HG02763 (cell line): ENCODE measurements at regions not wholly inside any gene's neighbourhood (a gene's known extent, or its start where the extent isn't known, plus 50 kb on each side); places are given as distances from the start of the nearest gene placed in this dataset.
"Not testable (repeated sequence)": the region's sequence is repeated elsewhere in the genome, so short reads cannot be mapped to it uniquely, and the experiment has no call there.

Experiments
- ATAC-seq: cut with Tn5 transposase; IDR thresholded peaks from one replicate; pipeline ENCODE4 v1.9.1; 2021; ENCODE audit warnings: mild to moderate bottlenecking, moderate library complexity; ENCODE audit not compliant: unreplicated experiment

DNA sequence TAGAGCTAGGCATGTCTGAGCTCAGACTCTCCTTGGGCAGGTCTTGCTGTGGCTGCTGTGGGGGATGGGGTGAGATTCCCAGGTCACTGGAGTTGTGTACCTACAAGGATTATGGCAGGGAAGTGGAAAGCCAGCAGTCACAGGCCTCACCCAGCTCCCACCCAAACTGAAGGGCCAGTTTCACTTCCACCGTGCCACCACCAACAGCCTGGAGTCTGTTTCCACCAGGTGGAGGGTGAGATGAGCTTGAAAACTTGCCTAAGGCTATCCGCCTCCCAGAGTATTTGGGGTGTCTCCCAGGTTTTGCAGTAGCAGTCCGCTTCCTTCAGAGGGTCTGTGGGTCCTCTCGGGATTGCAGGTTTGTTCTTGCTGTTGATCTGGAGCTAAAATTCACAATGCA is 327.7 kb downstream of the PTPRC start:
- no peak for ATAC-seq

DNA sequence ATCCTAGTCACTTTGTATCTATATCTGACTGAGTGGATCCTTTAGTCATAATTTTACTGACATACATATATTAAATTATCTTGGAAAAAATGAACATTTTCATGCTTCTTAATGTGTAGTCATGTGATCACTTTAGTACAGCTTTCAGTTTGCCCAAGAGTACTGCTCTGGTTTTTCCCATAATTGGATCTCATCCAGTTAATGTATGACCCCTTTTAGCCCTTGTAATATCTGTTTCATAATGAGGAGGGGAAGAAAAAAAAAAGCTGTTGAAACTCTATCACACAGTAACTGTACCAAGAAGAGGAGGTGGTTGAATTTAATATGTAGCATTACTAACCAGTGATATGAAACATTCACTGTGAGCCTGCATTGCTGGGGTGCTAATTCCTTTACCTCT is 328.7 kb downstream of the PTPRC start:
- ATAC-seq = no peak

DNA sequence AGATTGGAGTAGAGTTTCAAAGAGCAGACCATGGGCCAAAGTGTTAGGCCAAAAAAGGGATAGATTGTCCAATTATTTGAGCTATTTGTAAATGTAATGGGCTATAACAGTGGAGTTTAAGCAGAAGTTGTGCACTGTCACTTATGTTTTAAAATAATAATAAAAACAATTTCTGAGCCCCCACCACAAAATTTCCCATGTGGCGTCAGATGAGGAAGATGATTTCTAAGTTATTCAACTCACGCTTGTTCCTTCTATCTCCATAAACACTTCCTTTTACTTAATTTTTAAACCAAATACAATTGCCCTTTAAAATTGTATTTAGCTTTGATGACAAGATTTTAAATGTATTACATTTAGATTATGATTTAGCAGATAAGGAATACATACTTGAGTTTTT is 330.0 kb downstream of the PTPRC start:
- ATAC-seq = no peak

DNA sequence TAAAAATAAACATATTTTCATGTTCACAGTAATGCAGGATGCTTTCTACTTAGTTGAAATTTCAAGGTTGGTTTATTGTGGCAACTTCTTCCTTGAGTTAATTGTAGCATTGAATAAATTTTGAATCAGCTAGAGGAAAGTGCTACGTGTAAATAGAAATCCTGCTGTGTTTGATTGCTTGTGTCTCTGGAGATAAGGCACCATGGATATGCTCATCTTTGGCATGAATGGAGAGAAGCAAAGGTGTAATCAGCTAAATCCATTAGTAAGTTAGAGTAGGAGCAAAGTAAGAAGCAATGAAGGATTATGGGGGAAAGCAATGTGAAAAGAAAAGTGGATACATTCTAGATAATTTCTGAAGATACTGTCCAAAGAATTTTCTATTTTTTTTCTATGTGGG is 331.1 kb downstream of the PTPRC start:
- no peak for ATAC-seq

DNA sequence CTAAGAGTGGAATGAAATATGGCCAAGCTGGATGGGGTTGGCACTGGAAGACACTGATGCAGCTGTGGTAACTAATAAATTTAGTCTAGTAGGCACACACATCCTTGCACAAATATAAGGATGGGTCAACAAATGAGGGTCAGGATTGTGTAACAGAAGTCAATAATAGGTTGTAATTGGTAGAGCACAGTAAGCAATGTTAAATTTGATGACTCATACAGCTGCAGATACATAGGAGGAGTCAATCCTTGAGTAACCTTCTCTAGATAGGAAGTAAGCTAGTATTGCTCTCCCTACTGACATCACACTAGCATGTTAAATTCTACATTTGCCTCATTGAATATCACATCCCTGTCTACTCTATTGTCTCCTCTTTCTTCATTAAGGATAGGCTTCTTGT is 332.1 kb downstream of the PTPRC start:
- ATAC-seq = no peak

DNA sequence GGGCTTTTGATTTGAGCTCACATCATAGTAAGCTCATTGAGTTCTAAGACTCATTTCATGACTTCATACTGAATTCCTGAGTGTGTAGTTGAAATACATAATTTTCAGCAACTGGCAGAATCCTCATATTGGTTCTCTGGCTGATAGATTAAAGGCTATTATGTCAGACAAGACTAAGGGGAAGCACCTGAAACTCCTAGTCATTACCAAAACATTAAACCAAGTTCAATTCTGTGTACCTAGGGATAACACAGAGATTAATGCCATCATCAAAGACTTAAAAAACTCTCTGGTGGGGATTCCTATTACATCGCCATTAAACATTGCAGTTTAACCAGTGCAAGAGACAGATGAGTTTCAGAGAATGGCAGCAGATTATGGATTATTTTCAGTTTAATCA is 339.1 kb downstream of the PTPRC start:
- no peak for ATAC-seq

DNA sequence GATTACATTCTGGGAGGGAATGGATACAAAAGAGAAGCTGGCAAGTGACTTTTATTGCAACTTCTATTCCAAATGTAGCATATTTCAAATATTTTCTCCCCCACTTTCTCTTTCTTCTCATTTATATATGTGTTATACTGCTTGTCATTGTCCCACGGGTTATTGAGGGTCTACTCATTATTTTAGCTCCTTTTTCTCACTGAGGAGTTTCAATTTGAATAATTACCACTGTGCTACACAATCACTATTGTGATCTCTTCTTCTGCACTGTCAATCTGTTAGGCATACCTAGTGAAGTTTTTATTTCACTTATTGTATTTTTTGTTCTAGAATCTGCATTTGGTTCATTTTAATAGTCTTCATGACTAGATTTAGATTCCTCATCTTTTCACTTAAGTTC is 339.7 kb downstream of the PTPRC start:
- no peak for ATAC-seq

DNA sequence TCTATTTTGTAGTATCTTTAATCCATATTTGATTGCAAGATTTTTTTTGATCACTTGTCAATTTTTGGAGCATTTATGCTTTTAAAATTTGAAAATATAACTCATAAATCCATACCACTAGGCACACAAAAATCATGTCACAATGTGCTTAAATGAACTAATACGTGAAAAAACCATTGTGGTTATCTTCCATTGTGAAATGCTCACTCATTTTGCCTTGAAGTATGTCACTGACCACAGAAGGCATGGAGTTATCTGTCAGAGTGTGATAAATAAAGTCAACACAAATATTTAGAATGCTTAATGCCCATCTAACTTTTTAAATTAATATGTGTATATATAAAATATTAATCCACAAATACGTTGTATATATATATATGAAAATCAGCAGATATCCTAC is 347.2 kb downstream of the PTPRC start:
- ATAC-seq = no peak

DNA sequence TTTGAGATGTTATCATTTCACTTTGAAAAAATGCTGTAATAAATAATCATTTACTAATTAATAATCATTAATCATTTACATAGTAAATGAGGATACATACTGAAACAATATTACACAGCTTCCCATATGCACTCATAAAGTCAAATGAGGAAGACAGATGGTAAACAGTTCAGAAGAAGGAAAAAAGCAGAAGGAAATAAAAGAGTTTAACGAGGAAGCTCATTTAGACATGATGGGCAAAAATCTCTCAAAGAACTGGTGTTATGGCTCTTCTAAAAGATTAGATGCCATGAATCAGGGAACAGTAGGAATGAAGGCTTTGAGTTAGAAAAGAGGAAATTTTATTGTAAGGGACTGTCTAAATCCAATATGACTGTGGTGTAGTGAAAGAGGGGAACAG is 347.6 kb downstream of the PTPRC start:
- ATAC-seq = no peak

DNA sequence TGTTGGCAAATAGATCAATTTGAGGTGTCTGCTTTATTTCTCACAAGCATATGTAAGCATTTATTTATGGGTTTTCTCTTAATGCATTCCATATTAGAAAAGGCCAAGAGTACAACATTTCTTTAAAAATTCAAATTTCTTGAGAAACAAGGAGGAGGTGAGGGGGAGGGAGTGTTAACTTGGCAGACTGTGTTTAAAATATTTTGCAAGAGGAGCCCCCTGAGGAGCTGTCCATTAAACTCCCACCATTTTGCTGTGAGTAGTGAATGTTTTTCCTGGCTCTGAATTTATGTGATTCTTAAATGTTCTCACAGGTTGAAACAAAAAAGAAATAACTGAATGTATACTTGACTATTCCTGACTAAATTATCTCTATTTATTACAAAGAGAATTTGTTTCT is 363.8 kb downstream of the PTPRC start:
- no peak for ATAC-seq

DNA sequence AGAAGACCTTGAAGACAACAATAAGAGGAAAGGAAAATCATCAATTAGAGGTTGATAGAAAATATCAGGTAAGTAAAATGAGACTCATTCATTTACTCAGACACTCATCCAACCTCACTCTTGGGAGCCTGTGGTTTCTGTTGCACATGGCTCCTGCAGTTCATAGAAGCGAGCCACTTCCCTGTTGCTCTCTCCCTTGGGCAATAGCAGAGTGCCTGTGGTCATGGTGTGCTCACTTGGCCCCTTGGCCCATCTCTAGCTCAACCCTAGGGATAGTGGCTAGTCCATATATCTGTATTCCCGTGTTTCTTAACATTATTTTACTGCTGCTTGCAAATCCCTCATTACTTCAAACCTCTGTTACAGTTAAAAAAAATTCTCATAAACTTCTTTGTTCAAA is 368.6 kb downstream of the PTPRC start:
- no peak for ATAC-seq

DNA sequence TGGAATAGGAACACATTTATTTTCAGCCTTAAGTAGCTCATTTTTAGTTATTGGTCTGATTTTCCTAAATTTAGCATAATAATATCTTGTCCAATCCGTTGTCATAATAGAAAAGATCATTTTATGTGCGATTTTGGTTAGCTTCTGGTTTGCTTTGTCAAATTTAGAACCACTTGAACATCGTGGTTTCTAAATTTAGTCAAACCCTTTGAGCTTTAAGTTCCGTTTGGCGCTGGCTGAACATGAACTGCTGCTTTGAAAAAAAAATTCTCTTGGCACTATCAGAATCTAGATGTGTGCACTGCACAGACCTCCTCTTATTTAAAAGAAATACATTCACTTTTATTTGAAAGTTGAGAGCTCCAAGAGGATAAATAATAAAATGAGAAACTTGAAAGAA is 370.6 kb downstream of the PTPRC start:
- no peak for ATAC-seq

DNA sequence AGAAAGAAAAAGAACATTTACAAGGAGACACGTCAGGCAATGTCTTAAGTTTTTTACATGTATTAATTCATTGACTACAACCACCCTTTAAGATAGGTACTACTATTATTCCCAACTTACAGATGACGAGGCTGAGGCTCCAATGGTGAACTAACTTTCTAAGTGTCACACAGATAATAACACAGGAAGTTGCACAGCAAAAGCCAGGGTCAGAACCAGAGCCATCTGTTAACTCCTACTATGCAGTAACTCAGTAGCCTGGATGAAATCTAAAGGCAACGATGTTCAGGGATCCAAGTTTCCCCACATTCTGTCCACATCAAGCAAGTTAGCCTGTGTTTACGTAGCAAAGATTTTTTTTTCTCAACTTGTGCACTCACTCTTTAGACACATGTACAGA is 371.7 kb downstream of the PTPRC start:
- no peak for ATAC-seq

DNA sequence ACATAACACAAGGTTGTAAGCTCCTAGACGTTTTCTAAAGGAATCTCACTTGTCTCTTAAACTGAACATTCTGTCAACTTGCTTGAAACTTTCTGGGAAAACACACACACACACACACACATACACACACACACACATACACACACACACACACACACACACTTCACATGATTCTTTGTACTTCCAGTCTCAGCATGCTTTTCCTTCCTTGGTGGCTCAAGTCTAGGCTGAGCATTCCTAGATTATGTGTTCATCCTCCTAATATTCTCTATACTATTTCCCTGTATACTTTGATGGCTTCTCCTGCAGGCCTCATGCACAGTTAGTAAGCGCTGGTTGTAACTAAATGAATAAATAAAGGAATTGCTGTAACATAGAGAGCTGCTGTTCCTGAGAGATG is 372.1 kb downstream of the PTPRC start:
- ATAC-seq = no peak

DNA sequence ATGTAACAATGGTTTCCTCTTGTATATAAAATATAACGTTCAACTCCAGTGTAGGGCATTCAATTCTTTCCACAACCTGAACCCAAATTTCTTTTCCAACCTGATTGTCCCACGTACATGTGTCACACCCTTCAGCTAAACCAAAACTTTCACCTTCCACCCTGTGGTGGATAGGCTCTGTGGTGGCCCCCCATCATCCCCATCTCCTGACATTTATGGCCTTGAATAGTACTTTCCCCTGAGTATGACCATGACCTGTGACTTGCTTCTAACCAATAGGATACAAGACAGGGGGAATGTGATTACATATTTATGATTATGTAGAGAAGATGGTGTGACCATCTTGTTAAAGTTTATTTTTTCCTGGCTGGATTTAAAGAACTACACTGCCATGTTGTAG is 377.0 kb downstream of the PTPRC start:
- ATAC-seq = no peak

DNA sequence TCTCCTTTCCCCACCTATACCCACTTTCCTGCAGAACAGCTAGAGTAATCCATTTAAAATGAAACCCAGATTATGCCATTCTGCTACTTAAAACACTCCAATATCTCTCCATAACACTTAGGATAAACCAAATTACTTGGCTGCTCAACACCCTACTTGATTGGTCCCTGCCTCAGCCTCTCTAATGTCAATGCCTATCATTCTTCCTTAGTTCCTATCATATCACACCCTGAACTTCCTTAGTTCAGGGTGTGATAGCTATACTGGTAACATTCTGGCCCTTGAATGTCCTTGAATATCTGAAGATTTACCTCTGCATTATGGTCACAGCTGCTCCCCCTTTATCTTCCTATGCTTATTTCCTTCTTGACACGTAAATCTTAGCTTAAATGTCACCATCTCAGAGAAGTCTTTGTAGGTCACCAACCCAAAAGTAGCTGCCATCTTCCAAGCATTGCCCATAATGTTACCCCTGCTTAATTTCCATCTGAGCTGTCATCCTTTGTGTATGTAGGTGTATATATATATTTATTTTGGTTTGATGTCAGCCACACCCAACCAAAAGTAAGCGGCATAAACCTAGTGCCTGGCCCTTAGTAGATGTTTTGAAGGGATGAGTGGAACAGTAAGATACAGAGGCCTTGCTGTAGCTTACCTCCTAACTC is 379.8 kb downstream of the PTPRC start:
- no peak for ATAC-seq

DNA sequence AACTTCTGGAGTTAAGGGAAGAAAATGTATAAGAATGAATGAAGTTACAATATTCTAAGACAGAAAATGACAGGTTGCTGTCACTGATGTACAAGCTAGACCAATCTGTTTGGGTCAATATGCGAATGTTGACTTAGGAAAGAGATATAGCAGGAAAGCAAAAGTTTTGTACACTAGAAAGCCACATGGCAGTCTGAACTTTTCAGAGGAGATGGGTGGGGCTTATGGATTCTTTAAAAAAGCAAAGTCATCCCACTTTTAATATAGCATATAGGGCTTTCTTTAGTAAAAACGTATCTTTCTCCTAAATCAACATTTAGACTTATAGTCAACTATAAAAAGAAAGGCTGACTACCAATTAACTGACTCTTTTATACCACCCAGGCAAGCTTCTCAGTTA is 381.2 kb downstream of the PTPRC start:
- no peak for ATAC-seq

DNA sequence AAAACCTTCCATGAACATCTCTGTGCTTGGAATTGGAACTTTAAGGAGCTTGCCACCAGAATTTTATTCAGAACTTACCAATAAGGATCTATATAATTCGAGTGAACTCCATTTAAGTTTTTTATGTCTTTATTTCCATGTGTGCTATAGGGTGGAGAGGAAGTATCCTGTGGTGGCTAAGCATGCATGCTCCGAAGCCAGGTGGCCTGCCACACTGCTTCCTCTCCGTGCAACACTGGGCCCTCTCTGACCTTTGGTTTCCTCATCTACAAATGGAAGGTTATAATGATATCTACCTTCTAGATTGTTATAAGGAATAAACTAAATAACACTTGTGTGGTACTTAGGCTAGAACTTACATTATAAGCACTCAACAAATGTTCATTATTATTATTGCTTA is 382.1 kb downstream of the PTPRC start:
- no peak for ATAC-seq

DNA sequence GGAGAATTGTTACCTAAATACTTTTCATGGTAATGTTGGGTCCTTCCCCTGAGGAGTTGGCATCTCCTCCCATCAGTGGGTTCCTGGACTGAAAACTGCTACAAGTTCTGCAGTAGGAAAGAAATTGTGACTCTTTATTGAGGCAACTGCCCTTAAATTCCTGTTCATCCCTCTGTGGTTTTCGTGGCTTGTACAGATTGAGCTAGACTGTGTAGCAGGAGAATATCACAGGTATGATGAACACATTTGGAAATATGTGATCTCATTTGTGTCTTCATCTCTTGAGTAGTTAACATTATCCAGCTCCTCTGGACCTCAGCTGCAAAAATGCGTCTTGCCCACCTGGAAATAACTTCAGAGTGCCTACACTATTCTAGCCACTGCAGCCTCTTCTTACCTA is 390.6 kb downstream of the PTPRC start:
- no peak for ATAC-seq

DNA sequence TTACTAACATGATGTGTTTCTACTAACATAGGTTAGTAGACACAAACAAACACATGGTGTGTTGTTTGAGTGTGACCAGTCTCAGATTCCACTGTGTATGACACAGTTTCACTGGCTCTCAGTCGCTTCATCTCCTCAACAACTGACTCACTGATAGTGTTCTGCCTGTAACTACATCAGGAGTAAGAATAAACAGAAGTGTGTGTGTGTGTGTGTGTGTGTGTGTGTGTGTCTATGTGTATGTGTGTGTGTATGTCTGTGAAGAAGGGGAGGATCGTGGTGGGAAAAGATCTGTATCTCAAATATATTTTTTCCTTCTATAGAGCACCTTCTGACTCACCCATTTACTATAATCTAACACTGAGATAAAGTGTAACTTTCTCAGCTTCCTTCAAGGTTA is 391.0 kb downstream of the PTPRC start:
- ATAC-seq = no peak

DNA sequence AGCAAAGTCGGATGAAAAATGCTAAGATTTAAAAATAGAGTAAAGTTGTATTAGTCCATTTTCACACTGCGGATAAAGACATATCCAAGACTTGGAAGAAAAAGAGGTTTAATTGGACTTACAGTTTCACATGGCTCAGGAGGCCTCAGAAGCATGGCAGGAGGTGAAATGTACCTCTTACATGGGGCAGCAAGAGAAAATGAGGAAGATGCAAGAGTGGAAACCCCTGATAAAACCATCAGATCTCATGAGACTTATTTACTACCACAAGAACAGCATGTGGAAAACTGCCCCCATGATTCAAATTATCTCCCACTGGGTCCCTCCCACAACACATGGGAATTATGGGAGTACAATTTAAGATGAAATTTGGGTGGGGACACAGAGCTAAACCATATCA is 391.7 kb downstream of the PTPRC start:
- ATAC-seq = not testable (repeated sequence)

DNA sequence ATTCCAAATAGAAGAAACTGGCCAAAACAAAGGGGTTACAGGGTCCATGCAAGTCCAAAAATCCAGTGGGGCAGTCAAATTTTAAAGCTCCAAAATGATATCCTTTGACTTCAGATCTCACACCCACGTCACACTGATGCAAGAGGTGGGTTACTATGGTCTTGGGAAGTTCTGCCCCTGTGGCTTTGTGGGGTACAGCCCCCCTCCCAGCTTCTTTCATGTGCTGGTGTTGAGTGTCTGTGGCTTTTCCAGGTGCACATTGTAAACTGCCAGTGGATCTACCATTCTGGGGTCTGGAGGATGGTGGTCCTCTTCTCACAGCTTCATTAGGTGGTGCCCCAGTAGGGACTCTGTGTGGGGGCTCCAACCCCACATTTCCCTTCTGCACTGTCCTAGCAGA is 392.3 kb downstream of the PTPRC start:
- not testable (repeated sequence) for ATAC-seq

DNA sequence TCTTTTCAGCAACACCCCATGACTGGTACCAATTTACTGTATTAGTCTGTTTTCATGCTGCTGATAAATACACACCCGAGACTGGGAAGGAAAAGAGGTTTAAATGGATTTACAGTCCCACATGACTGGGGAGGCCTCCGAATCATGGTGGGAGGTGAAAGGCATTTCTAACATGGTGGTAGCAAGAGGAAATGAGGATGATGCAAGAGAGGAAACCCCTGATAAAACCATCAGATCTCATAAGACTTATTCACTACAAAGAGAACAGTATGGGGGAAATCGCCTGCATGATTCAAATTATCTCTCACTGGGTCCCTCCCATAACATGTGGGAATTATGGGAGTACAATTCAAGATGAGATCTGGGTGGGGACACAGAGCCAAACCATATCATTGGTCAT is 393.6 kb downstream of the PTPRC start:
- not testable (repeated sequence) for ATAC-seq

DNA sequence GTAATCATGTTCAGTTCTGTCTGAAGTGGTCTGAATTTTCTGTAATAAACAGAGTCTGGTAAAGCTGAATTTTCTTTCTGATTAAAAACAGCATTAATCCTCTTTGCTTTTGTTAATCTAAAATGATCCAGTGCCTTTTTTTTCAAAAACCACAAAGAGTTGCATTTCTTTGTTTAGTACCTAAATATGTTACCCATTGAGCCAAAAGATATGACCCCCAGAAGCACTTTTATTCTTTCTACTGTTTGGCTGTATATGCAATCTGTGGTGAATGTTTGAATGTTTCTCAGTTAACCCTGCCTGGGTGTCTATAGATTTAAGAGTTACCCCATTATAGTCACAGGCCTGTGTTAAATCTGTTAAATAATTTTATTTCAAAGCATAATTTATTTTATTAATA is 394.8 kb downstream of the PTPRC start:
- ATAC-seq = no peak
